Mucosa of rectum (tissue), 2 donors: ENCODE measurements at regions not wholly inside any gene's neighbourhood (a gene's known extent, or its start where the extent isn't known, plus 50 kb on each side); places are given as distances from the start of the nearest gene placed in this dataset.

Source experiments
- H3K27ac ChIP-seq, 2 donors: one replicate each; pipeline ENCODE4 v1.7.0; 2013; ENCODE audit warnings: inconsistent platforms in 2 of 2, low read depth in 2 of 2, low read length in 2 of 2
- H3K27me3 ChIP-seq, 2 donors: one replicate each; pipeline ENCODE4 v1.7.0; 2013; ENCODE audit warnings: low read length in 2 of 2; ENCODE audit not compliant: control insufficient read depth in 2 of 2, insufficient read depth in 2 of 2
- H3K36me3 ChIP-seq, 2 donors: one replicate each; pipeline ENCODE4 v1.7.0; 2013; ENCODE audit warnings: low read length in 2 of 2; ENCODE audit not compliant: control insufficient read depth in 2 of 2, insufficient read depth in 2 of 2
- H3K4me1 ChIP-seq, 2 donors: one replicate each; pipeline ENCODE4 v1.7.0; 2013; ENCODE audit warnings: low read length in 2 of 2, mild to moderate bottlenecking in 1 of 2; ENCODE audit not compliant: control insufficient read depth in 2 of 2, insufficient read depth in 2 of 2
- H3K4me3 ChIP-seq, 2 donors: one replicate each; pipeline ENCODE4 v1.7.0; 2013; ENCODE audit warnings: low read length in 2 of 2
- H3K9ac ChIP-seq, 2 donors: one replicate each; pipeline ENCODE4 v1.7.0; 2013; ENCODE audit warnings: low read length in 2 of 2, low read depth in 1 of 2, mild to moderate bottlenecking in 1 of 2
- H3K9me3 ChIP-seq, 2 donors: one replicate each; pipeline ENCODE4 v1.7.0; 2013; ENCODE audit warnings: low read length in 2 of 2; ENCODE audit not compliant: control insufficient read depth in 2 of 2
- donor health status: healthy.
- donor health status: Normal muscosa, but diverticular disease.

DNA sequence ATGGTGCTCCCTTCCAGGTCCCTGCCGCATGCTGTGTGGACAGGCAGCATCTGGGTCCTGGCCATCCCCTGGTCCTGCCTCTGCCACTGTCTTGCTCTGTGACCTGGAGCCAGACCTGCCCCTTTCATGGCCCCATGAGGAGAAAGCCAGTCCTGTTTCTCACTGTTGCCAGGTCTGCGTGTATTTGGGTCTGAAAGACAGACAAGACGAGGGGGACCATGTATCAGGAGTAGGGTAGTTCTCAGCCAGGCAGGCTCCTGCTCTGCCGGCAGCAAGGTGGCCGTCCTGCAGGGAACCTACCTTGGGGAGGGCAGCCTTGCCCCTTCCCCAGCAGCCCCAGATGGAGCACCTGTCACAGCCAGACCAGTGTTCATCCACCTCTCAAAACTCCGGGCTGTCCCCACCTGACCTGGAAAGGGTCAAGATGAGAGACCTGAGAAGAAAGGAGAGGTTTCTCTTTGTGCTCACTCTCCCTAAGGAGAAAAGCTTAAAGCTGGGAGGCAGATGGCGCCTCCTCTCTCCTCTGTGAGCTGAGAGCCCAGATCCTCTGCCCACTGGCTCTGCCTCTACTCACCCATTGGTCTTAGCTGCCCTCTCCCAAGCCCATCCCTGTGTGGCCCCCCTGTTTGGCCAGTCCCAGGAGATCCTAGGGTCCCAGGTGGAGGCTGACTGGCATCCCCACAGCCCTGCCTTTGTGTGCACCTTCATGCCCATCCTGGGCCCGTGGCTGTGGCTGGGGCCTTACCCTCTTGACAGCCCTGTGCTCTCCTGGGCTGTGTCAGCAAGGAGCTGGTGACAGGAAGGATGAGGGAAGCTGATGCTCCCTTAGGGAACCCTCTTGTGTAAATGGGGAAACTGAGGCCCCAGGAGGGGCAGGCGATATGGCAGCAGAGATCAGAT is 116.1 kb upstream of the PCBD1 start:
- Histone ChIP-seq H3K9me3 (no peaks in the 10 kb centered on the region), H3K4me3 (no peak overlapping the region), H3K27me3 (no peaks in the 10 kb centered on the region), H3K9ac (no peak overlapping the region), H3K36me3 (no peaks in the 10 kb centered on the region), H3K27ac (no peak overlapping the region), H3K4me1 (no peaks in the 10 kb centered on the region)

GRCh38 chr10:71005337-71006305 is 117.3 kb upstream of the PCBD1 start:
- no peak overlapping the region for H3K4me3 ChIP-seq
- no peaks in the 10 kb centered on the region for H3K36me3 ChIP-seq
- no peak overlapping the region for H3K9ac ChIP-seq
- H3K4me1 ChIP-seq = no peaks in the 10 kb centered on the region
- H3K27me3 ChIP-seq = no peaks in the 10 kb centered on the region
- no peaks in the 10 kb centered on the region for H3K9me3 ChIP-seq
- no peak overlapping the region for H3K27ac ChIP-seq

GRCh38 chr10:71006506-71006905 is 118.1 kb upstream of the PCBD1 start:
- no peaks in the 10 kb centered on the region for H3K9me3 ChIP-seq
- H3K9ac ChIP-seq = no peak overlapping the region
- H3K4me1 ChIP-seq = no peaks in the 10 kb centered on the region
- no peaks in the 10 kb centered on the region for H3K36me3 ChIP-seq
- no peak overlapping the region for H3K4me3 ChIP-seq
- H3K27ac ChIP-seq = no peak overlapping the region
- no peaks in the 10 kb centered on the region for H3K27me3 ChIP-seq

- no peaks in the 10 kb centered on the region for H3K36me3 ChIP-seq
- H3K27me3 ChIP-seq = no peaks in the 10 kb centered on the region
- H3K9ac ChIP-seq = no peak overlapping the region
- H3K4me1 ChIP-seq = no peaks in the 10 kb centered on the region
- H3K27ac ChIP-seq = no peak overlapping the region
- H3K9me3 ChIP-seq = no peaks in the 10 kb centered on the region
- H3K4me3 ChIP-seq = no peak overlapping the region
Observed at GRCh38 chr10:71007516-71007915, 119.2 kb upstream of the PCBD1 start.

DNA sequence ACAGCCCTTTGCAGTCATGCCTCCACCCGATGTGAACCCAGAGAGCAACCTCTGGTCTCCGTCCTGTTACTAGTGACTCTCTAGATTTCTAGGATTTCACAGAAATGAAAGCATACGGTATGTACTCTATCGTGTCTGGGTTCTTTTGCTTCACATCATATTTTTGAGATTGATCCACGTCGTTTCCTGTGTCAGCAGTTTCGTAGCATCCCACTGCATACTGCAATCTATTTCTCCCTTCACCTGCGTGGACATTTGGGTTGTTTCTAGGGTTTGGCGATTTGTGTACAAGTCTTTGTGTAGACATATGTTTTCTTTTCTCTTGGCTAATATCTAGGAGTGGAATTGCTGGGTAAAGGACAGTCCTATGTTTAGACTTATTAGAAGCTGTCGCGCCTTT is 119.8 kb upstream of the PCBD1 start:
- H3K9me3 ChIP-seq = no peaks in the 10 kb centered on the region
- no peaks in the 10 kb centered on the region for H3K36me3 ChIP-seq
- no peak overlapping the region for H3K27ac ChIP-seq
- no peaks in the 10 kb centered on the region for H3K27me3 ChIP-seq
- H3K4me3 ChIP-seq = no peak overlapping the region
- H3K4me1 ChIP-seq = no peaks in the 10 kb centered on the region
- no peak overlapping the region for H3K9ac ChIP-seq

DNA sequence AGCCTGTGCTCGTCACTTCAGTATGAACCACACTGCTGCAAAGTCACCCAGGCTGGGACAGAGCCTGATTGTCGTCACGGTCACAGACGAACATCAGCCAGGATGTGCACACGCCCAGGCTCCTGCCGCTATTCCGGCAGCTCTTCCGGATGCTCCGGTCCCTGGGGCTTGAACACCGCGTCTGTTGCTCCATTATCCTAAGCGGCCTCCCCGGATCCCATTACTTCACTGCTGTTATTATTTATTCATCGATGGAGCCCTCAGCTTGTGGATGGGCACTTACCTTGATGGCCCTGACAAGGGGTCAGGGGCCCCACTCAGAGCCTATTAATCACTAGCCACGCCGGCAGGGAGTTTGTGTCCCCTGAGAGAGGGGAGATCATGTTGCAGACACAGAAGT is 120.8 kb upstream of the PCBD1 start:
- no peaks in the 10 kb centered on the region for H3K27me3 ChIP-seq
- H3K9me3 ChIP-seq = no peaks in the 10 kb centered on the region
- no peak overlapping the region for H3K27ac ChIP-seq
- no peaks in the 10 kb centered on the region for H3K4me1 ChIP-seq
- H3K4me3 ChIP-seq = no peak overlapping the region
- no peak overlapping the region for H3K9ac ChIP-seq
- H3K36me3 ChIP-seq = no peaks in the 10 kb centered on the region

DNA sequence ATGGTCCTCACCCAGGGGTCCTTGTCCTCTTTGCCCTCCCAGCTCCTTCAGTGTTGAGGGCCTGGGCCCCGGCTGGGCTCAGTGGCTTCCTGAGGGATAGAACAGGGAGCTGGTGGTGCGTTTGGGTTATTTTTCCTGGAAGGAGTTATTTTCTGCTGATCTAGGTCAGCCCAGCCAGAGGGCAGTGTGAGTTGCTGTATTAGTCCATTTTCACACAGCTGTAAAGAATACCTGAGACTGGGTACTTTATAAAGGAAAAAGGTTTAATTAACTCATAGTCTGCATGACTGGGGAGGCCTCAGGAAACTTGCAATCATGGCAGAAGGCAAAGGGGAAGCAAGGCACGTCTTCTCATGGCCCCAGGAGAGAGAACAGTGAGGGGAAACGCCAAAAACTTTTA is 122.4 kb upstream of the PCBD1 start:
- H3K27ac ChIP-seq = no peak overlapping the region
- H3K9ac ChIP-seq = no peak overlapping the region

DNA sequence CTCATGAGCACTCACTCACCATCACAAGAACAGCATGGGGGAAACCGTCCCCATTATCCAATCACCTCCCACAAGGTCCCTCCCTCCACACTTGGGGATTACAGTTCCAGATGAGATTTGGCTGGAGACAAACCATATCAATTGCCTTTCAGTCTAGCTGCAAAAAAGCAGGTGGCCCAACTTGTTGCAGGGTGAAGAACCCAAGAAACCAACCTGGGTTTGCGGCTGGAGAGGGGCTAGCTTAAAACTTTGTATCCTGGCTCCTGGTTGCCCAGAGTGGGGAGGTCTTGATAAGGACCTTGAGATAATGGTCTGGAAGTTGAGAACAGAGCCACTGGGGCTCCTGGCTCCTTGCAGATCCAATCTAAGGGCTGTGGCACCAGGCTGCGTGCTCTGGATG is 122.8 kb upstream of the PCBD1 start:
- H3K4me1 ChIP-seq = no peaks in the 10 kb centered on the region
- H3K36me3 ChIP-seq = no peaks in the 10 kb centered on the region
- no peak overlapping the region for H3K4me3 ChIP-seq
- no peaks in the 10 kb centered on the region for H3K27me3 ChIP-seq
- no peaks in the 10 kb centered on the region for H3K9me3 ChIP-seq
- H3K27ac ChIP-seq = no peak overlapping the region
- no peak overlapping the region for H3K9ac ChIP-seq

More for the DNA sequence above, 122.4 kb upstream of the PCBD1 start:
- Histone ChIP-seq H3K4me1 (no peaks in the 10 kb centered on the region), H3K4me3 (no peak overlapping the region), H3K9me3 (no peaks in the 10 kb centered on the region), H3K36me3 (no peaks in the 10 kb centered on the region), H3K27me3 (no peaks in the 10 kb centered on the region)

DNA sequence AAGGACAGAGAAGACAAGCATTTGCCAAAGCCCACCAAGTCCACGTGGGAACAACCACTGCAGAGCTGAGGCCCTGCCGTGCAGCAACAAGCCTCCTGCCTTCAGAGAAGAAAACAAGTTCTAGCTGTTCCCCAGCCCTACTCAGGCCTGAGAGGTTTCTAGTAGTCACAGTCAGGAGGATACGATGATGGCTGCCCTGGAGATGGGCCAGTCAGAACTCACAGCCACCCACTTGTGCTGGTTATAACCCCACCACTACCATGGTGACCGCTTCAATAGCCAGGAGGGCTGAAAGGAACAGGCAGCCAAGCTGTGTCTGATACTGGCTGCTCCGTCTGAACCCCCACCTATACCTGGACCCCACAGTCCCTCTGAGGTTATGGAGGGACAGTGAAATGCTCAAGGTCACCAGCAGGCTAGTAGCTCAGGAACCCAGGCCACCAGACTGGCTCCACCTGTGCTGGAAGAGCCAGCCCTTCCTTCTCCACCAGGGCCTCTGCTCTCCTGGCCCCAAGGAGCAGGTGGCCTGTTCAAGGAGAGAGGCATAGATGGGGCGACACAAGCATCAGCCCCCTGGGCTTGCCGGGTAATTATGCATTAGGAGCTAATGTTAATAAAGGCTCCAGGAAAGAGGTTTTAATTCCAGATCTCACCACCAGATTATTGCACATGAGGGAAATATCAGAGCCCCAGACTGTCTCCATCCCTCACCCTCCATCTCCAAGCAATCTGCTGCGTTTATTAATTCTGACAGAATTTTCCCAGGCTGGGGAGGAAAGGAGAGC is 125.8 kb upstream of the PCBD1 start:
- H3K36me3 ChIP-seq = no peaks in the 10 kb centered on the region
- H3K27ac ChIP-seq = no peak overlapping the region
- no peaks in the 10 kb centered on the region for H3K4me1 ChIP-seq
- H3K27me3 ChIP-seq = no peaks in the 10 kb centered on the region
- no peak overlapping the region for H3K9ac ChIP-seq
- H3K4me3 ChIP-seq = no peak overlapping the region
- no peaks in the 10 kb centered on the region for H3K9me3 ChIP-seq
